Right lung (tissue), 2 donors: ENCODE measurements at regions not wholly inside any gene's neighbourhood (a gene's known extent, or its start where the extent isn't known, plus 50 kb on each side); places are given as distances from the start of the nearest gene placed in this dataset.

ENCODE experiments used
- DNase-seq, 2 donors: peaks; one replicate each; pipeline ENCODE4 v3.0.0-alpha.2; 2013

DNA sequence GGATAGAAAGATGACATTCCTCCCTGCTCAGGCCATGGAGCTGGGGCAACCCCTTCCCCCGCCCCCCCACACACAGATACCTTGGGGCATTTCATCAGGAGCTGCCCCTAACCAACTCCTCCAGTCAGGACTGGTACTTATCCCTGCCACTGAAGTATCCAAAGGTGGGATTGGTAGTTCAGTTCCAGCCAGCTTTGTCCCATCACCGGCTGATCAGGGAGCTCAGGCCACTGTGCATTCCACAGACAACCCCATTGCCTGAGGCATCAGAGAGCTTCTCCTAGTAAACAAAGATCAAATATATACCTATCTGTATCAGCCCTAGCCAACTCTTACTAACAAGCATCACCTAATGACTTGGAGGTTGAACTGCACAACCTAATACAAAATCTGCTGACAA lies 218.2 kb upstream of the FMR1 start:
- DNase-seq, result no peak

DNA sequence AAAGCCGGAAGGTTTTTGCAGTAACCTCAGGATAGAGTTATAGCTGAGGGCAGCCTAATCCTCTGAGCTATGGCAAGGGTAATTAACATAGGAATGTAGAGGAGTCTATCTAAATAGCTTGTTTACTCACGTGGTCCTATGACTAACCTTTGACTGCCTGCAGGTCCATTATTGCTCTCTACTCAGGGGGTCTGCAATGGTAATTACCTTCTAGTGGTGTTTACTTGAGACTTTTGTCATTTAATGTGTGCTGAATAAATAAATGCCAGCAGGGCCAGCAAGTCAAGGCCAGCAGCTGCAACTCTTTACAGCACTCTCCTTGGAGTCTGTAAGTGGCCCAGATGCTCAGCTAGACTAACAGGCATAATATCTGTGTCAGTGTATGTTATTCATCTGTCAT lies 212.7 kb upstream of the FMR1 start:
- no peak for DNase-seq

DNA sequence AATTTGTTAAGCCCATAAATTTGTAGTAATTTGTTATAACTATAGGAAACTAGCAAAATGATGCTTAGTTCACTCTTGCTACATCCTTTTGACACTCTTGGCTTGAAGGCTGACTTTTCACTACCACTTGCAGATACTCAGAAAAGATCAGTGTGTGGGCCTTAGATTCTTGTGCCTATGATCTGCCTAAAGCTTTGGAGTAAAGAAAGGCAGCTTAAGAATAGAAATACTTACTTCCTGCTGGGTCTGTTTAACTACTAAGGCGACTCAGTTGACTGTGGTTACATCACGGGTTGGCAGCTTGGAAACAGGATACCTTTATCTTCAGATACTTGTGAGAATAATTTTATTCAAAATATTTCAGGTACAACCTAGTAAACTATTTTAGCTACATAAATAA lies 201.4 kb upstream of the FMR1 start:
- DNase-seq, result no peak

DNA sequence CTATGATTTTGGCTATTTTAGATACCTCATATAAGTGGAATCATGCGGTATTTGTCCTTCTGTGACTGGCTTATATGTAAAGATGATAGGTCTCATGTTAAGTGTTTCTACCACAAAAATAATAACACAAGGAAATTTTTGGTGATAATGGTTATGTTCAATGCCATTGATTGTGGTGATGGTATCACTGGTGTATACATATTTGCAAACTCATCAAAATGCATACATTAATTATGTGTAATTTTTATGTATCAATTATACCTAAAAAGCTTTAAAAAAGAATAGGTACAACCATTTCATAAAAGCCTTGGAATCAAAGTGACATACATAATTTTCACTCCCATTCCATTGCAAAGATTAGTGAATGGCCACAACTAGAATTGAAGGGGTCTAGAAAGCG lies 178.3 kb upstream of the FMR1 start:
- DNase-seq, result no peak

DNA sequence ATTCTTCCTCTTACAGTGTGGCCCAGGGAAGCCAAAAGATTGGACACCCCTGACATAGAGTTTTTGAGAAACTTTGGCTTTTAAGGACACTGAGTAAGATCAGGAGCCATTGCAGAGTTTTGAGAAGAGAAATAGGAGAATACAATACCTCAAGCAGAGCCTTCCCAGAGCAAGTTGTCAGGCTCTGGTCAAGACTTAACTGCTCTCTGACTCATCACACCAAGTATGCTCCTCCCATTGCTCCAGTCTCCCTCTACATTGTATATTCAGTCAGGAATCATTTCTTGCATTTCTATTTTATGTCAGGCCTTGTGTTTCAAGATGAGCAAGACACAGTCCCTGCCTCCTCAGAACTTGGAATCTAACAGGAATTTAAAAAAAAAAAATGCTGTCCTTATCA lies 176.4 kb upstream of the FMR1 start:
- no peak for DNase-seq

DNA sequence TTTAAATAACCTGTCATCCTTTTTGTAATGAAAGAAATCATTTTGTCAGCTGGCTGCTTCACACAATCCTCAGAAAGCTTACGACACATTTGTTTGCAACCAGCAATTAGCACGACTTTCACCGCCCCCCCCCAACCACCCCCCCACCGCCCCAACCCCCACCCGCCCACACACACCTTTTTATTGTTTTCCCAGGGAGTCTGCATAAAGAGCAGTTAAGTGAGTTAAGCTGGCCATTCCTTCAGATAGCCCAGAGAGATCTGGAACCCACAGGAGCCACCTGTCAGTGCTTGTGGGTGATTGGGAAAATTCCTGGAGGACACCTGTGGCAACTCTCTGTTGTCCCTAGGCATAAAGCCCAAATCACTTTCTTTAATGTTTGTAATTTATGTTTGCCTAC lies 175.7 kb upstream of the FMR1 start:
- no peak for DNase-seq

DNA sequence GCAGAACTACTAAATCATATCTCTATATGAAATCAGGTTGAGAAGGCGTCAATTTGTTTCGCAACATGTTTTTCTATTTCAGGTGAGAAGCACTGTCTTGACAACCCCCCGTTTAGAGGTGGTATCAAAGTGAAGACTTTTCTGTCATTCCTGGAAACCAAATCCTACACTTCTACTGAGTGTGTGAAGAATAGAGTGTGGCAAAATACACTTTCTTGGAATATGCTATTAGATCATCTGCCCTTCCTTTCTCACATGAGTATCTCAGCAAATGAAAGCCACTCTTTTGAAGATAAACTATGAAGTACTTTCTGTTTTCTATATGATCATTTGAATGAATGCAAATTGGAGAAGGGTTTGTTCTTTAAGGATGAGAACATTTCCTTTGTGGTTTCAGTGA lies 174.0 kb upstream of the FMR1 start:
- no peak for DNase-seq

DNA sequence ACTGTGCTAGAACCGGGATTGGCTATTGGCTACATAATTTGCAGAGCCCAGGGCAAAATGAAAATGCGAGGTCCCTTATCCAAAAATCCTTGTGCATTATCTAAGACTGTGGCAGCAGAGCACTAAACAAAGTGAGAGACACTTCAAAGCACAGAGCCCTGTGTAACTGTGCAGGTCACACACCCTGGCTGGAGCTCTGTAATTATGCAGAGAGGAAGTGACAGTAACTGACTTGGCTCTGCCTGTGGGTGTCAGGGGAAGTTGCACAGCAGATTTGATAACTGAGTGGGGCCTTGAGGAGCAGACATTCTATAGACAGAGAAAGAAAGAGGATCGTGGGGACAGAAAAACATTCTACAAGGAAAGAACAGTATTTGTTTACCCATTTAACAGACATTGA lies 173.5 kb upstream of the FMR1 start:
- DNase-seq, result no peak

DNA sequence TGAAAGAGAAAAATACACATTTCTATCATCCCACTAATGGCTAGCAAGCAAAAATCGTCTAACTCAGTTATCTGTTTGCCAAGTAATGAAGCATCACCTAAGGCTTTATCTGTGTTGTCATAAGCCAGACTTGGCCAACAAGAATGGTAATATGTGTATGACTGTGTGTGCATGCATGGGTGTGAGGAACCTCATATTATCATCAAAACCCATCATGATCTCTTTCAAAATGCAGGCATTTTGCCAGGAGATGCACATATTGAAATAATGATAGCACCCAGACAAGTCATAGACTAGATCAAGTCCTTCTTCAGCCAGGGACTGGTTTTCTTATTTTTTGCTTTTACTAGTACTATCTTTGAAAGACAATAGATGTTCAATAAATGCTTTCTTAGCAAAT lies 172.5 kb upstream of the FMR1 start:
- no peak for DNase-seq

DNA sequence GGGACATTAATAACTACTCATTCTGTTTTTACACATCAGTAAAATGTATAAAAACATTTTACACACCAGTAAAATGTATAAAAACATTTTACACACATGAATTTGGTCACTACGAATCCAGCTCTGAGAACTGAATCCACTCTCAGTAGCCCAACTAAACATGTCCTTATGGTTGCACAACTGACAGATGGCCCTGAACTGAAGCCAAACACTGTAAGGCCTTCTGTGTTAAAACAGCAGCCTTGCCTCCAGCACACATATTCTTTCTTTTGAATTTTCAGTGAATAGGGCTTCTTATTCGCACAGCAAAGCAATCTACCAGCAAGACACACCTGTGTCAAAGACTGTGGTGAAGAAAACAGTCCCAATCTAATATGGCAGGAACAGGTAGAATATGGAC lies 169.9 kb upstream of the FMR1 start:
- no peak for DNase-seq

DNA sequence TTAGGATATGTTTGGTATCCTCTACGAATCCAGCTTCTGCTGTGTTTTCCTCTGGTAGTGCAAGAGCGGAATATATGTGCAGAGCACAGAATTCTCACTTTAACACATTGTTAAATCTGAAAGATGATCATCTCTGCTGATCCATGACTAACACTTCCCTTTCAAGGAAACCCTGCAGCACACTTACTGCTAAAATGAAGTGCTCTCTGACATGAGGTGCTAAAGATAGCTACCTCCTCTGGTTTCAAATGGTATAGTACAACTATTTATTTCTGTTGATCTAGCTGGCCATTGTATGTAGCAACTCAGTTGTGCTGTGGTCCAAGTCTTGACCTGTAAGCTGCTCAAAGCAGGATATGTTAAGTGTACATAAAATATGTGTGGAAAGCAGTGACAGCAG lies 162.4 kb upstream of the FMR1 start:
- no peak for DNase-seq

DNA sequence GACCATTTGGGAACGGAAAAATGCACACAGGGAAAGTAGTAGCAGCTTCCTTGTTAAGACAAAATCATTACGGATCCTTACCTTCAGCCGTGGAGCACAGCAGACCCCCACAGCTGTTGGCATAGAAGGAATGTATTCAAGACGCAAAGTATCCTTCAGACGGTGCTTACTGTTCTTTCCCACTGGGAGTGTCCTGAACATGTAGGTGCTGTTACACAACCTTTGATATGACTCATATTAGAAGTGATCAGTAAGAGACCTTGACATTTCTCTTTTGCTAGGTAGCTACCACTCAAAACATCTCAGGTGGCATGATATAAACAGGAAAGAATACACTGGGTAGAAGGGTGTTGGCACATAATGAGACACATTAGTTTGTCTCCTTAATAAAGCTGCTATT lies 154.0 kb upstream of the FMR1 start:
- no peak for DNase-seq

DNA sequence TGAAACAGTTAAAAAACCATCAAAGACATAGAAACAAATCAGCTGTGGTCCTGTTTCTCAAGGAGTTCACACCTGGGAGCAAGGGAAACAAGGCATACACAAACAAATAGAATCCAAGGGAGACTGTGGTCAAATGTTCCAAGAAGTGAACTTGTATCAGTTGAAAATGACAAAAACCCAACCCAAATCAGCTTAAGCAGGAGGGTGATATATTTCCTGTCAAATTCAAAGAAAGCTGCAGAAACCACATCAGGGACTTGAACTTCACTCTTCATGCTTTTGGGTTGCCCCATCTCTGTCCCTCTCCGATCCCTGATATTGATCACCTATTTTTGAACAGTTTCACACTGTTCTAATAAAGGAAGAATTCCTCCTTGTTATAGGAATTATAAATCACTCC lies 148.6 kb upstream of the FMR1 start:
- no peak for DNase-seq

DNA sequence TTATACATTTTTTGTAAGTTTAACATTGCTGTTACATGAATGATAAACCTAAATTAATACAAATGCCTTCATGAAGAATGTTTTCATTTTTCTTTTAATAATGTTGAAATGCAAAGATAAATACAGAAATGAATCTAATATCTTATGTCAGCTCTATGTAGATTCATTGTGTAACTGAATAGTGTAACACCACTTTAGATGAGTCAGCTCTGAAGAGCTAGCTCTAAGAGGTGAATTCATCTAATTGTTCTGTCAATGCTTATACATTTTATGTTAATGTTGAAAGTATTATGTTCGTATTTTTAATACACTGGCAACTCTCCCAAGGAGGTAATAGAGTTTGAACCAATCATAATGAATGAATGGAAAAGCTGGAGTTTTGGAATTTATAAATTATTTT lies 146.9 kb upstream of the FMR1 start:
- no peak for DNase-seq

DNA sequence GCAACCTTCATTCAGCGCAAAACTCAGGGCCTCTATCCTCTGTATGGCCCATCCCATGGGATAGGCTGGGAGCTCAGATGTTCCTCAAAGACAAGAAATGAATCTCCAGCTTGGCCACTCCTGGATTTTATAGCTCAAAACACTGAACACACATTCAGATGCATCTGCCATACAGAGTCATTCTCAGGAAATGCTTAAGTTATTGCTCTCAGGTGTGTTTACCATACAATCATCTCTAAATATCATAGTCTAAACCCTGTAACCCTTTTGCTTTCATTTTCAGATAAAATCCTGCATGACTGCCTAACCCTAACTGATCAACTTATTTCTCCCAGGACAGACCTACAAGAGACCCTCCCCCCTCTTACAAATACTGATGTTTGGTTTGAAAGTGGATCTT lies 140.9 kb upstream of the FMR1 start:
- DNase-seq, result no peak

DNA sequence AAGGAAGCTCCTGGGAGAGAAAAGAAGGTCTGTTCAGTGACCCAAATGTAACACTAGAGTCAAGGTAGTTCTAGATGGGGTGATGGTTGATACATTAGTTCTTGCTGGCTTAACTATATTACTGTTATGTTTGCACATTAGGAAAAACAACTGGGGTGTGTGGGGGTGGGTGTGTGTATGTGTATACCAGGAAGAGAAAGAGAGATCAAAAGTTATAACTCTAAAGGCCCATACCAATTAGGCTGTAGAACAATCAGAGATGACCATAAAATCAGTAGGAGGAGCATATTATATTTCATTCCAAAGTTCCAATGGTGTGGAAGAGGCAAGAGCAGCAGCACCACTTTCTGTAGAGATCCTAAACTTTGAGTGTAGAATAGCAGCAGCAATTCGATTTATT lies 134.7 kb upstream of the FMR1 start:
- DNase-seq, result no peak

DNA sequence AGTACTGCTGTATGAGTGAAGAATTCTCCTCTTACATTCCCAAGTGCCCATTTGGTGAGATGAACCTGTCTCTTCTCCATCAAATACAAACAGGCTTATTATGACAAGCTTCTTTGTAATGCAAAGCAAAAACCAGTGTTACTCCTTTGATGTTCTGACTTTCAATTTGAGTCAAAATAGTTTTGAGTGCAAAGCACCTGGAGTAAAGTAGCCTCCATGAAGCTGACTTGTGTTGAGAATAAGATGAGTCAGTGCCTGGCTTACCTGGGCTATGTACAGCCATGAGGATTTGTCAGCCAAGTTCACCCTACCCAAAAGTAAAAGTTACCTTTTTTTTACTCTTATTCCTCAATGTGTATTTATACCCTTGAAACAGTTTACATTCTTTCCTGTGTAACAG lies 132.5 kb upstream of the FMR1 start:
- DNase-seq, result no peak

DNA sequence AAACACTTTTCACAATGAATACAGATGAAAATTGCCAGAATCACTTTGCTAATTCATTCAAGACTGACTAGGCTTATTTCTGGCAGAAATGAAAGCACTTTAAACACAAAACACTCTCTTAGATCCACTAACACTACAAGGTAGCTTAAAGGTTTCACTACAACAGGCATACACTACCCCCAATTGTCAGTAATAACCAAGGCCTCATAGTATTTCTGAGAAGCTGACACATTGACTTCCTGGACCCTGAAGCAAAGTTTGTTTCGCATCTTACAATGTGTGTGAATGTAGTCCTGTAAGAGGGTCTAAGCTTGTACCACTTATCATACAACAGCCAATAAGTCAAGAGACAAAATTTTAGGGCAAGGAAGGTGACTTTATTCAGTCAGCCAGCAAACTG lies 129.9 kb upstream of the FMR1 start:
- DNase-seq, result no peak

DNA sequence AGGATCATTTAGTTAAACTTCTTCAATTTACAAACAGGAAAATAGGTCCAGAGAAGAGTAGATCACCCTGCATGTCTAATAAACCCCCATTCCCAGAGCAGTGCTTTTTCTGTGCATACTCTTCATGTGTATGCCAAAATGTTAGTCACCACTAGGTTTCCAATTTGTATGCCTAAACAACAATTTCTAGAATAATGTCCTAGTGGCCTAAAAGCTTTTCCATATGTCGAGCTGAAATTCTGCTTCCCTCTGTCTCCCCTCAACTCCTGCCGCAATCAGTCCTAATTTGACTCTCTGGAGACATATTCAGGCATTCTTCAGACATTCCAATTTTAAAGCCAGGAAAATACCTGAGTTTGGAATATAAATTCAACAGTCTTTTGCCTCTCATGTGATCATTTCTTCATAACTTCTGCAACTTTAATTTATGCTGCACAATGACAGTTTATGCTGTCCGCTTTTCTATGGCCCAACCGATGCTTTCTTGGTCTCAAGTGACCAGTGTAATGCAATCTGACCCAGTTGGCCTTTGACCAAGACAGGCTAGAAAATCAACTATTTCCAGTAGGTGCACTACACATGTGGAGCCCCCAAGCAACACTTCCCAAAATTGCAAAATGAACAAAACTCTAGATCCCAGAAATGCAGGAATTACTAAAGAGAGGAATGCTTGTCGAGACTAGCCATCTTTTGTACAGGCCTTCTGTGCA lies 122.9 kb upstream of the FMR1 start:
- no peak for DNase-seq

DNA sequence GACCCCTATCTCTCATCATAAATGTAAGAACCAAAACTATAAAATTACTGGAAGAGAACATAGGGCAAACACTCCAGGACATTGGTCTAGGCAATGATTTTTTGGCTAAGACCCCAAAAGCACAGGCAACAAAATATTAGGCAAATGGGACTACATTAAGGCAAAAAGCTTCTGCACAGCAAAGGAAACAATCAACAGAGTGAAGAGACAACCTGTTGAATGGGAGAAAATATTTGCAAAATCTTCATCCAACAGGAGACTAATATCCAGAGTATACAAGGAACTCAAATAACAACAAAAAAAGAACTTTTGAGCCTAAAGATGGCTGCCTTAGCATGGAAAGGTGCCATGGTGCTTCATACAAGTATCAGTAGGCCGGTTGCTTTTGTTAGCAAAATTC lies 111.1 kb upstream of the FMR1 start:
- no peak for DNase-seq

DNA sequence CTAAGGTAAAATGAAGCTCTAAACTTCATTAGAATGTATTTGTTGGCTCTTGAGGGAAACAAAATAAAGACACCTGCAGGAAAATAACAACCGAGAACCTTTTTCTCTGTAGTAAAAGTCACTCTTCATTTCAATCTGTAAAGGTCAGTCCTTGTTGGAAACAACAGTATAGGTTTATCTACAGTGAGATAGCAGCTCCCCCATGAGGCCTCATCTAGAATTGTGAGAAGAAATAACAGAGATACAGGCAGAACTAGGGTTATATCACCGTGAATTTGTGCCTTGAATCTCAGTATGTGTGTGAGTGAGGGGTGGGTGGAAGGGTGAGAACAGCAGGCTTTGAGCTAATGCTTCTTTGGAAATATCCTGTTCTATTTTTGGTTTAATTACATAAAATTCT lies 107.8 kb upstream of the FMR1 start:
- peak; percentile 3 to 5 for DNase-seq

DNA sequence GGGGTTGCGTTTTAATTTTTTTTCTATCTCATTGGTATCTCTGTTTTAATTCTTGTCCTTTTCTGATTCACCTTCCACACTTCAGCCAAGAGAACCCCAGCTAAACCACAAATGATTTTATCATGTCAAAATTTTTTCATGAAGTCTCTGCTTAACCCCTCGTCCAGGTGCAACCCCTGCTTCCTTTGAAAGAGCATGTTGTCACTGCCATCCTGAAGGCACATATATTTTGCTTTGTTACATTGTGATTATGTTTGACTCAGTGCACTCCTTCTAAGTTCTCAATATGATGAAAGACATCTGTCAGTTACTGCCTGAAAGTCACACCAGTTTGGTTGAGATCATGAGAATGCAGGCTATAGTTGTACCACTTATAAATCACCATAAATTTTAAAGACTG lies 99.9 kb upstream of the FMR1 start:
- DNase-seq, result no peak

DNA sequence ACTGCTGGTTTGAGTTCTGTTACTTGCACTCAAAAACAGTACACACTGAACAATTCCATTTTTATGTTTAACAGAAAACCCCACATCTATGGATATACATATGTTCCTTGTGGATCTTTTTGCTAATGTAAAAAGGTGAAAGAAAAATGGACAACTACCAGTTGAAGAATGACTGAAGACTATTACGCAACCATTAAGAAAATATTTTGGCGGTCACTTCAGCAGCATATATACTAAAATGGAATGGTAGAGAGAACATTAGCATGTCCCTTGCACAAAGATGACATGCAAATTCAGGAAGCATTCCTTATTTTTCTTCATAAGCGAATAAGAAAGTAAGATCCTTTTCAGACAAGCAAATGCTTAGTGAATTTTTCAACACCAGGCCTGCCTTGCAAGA lies 84.6 kb upstream of the FMR1 start:
- no peak for DNase-seq

DNA sequence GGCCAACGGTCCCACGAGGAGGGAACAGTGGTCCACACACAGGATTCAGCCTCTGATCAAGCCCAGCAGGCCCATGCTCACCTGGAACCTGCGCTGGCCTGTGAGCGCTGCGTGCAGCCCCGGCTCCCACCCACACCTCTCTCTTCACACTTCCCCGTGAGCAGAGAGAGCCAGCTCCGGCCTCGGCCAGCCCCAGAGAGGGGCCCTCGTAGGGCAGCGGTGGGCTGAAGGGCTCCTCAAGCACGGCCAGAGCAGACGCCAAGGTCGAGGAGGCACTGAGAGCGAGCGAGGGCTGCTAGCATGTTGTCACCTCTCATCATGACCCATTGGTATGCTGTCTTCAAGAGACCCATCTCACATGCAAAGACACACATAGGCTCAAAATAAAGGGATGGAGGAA lies 83.0 kb upstream of the FMR1 start:
- DNase-seq, result no peak
